RPMI7951 (cell line): ENCODE measurements at regions not wholly inside any gene's neighbourhood (a gene's known extent, or its start where the extent isn't known, plus 50 kb on each side); places are given as distances from the start of the nearest gene placed in this dataset.

Experiments used
- DNase-seq: peaks from one replicate; pipeline ENCODE4 v3.0.0-alpha.2; 2012; ENCODE audit warnings: low read depth

DNA sequence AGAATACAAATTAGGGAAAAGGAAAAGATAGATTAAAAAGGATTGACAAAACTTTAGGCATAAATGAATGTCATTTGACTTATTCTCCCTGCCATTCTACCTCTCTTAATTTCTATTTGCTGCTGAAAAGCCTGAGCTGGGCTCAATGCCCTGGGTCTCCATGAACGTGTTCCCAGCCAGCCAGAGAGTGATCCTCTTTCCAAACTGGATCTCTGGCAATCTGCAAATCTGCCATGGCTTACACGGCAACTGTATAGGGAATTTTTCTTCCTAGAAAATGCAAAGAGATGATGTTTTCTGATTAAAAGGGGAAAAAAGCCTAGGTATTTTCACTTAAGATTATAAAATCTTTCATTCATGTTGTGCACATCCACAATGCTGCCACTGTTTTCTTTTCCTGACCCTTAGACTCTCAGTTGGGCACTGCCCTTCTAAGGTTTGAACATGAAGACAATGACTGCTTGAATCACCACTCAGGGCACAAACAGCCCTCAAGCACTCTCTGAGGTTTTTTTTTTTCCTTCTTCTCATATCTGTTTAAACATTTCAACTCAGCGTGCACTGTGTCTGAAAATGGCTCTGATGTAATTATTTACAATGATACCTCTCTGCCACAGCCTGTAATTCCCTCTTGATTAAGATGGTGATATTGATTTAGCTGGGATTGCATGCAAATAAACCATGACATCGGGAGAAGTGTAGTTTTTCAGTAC lies 60.3 kb downstream of the DACT1 start:
- peak; percentile 69 for DNase-seq

DNA sequence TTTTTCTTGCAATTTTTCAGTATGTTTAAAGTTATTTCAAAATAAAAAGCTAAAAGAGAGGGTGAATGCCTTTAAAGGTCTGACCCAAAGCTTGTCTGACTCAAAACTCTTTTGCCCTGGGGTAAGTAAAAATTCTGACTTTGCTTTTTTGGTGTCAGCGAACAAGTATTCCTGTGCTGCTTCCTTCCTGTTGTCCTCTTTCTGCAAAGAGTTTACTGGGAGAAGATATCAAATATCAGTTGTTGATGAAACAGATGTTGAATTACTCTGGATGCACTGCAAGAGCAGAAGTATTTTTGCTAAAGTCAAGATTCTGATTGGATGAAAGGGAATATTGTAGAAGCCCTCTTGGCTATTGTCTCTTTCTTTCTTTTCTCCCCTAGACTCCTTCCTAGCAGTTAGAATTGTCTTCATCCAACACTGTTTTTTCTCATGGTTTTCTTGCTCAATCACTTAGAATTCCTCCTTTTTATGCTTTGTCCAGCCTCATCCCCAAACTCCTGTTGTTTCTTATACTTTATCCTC lies 62.0 kb downstream of the DACT1 start:
- peak; percentile 75 for DNase-seq

DNA sequence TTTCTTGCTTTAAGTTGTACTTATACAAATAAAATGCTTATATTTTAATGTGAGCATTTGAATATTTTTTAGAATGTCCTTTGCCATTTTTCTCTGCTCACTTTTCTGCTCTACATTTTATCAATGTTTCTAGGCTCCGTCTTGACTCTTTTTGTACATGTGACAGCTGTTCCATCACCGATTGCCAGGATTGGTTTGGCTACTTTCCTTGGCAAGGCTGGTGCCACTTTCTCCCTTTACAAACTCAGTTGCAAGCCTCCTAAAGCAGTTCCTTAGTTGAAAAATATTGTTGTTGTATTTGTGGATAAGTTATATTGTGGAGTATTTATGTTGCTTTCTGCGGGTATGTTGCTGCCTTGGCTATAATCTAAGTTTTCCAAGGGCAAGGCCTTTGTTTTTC lies 63.4 kb downstream of the DACT1 start:
- DNase-seq, result no peak

DNA sequence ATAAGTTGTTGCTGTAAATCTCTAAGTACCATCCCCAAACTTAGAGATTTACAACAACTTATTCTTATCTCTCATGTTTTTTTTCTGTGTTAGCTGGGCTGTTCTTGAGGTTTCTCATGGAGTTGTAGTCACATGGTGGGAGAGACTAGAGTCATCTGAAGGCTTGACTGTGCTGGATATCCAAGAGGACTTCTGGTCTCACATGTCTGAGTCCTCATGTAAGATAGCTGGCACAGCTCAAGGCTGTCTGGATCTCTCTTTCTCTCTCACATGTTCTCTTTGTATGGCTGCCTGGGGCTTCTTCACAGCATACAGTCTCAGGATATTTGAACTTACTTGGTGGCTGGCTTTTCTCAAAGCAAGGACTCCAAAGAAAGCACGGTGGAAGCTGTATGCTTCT lies 63.8 kb downstream of the DACT1 start:
- DNase-seq, result no peak

DNA sequence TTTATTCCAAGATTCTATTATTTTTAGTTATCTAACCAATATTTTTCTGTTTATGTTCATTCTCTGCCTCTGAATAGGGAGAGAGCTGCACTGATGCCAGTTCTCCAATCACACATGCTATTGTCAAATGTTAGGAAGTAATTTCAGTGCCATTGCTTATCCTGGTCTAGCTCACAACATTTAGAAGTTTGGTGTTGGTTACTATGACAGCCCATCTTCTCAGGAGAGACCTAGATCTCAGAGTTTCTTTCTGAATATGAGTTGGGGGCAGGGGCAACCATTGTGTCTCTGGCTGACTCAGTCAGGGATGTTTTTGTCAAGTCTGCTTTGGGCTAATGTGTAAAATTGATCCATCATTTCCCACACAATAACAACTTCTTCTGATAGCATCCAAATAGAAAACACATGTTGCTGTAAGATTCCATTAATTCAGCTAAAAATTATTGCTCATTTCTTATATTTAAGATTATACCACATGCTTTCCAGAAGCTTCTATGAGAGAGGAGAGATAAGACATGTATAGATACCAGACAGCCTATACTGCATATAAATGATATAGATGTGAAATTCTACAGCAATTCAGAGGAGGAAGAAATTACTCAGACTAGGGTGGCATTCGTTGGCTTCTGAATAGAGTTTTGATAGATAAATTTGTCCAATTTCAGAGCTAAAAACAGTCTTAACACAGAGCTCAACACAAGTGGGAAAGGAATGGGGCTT lies 64.8 kb downstream of the DACT1 start:
- no peak for DNase-seq

DNA sequence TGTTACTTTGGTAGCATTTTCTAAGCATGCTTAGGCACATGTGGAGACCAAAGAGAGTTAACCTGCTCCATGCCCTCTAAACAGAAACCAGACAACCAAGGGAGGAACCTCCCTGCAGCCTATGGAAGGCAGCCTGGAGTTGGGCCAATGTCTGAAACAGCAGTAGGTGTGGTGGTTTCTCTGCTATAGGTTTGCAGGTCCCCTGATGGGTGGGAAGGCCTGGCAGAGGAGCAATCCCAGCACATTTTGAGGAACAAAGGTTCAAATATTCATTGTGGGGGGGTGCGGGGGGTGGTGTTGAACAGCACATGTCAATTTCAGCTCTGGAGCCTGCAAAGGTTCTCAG lies 65.4 kb downstream of the DACT1 start:
- DNase-seq, result no peak

DNA sequence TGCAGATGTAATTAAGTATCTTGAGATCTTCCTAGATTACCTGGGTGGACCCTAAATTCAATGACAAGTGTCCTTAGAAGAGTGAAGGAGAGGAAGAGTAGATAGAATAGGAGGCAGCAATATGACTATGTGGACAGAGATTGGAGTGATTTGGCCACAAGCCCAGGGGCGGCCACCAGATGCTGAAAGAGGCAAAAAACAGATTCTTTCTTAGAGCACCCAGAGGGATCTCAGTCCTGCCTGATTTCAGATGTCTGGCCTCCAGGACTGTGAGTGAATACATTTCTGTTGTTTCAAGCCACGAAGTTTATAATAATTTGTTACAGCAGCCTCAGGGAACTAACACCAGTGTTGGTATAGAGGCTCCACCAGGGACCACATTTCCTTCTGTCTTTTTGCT lies 67.3 kb downstream of the DACT1 start:
- peak; percentile 62 for DNase-seq

DNA sequence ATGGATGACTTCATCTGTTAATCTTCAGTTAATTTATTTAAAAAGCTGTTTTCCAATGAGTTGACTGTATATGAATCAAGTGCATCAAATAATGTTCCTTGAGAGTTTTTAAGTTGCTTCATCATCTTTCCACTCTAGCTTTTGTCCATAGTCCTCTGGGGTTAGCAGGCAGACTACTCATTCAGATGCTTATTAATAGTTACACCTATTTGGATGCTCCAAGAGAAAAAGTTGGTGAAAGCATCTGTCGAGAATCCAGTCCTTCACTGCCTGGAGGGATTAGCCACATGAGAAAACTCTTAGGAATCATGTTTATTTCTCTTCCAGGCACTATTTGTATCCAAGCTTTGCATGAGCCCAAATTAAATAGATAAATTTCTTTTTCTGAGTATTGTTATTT lies 70.2 kb downstream of the DACT1 start:
- no peak for DNase-seq

DNA sequence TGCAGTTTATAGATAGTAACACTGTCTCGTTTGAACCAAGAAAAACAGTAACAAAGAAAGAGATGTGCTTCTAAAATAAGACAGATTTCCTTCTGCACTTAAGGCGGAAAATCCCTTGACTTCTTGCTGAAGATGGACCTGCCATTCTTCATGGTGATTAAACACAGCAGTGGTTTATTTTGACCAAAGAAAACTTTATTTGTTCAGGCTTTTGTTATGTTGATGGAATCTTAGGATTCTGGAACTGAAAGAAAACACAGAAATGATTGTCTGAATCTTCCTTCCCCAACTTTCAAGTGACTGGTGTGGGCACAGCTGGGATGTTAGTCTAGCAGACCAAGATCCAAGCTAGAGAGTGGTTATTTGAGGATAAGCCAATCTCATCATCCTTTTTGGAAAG lies 72.2 kb downstream of the DACT1 start:
- DNase-seq, result no peak

DNA sequence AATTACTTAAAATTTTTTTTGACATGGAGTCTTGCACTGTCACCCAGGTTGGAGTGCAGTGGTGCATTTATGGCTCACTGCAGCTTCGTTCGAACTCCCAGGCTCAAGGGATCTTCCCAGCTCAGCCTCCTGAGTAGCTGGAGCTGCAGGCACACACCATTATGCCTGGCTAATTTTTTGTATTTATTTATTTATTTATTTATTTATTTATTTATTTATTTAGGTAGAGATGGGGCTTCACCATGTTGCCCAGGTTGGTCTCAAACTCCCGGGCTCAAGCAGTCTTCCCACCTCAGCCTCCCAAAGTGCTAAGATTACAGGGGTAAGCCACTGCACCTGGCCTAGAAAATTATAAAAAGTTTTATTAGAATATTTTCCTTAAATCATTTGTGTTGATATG lies 73.6 kb downstream of the DACT1 start:
- no peak for DNase-seq

DNA sequence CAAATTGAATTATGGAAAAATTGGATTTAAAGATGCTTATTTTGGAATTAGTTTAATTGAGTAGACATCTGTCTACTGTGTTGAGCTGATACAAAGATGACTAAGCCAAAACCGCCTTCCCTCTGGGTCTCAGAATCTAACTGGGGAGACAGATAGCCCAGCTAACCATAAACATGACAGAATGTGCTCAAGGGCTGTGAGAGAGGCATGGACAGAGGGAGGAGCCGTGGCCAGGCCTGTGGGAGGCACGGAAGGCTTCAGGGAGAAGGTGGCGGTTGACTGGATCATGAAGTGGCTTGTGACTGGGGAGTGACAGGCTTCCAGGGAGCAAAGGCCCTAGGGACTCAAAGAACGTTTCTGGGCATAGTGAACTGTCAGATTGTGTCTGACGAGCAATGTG lies 74.6 kb downstream of the DACT1 start:
- DNase-seq, result peak; percentile 75

DNA sequence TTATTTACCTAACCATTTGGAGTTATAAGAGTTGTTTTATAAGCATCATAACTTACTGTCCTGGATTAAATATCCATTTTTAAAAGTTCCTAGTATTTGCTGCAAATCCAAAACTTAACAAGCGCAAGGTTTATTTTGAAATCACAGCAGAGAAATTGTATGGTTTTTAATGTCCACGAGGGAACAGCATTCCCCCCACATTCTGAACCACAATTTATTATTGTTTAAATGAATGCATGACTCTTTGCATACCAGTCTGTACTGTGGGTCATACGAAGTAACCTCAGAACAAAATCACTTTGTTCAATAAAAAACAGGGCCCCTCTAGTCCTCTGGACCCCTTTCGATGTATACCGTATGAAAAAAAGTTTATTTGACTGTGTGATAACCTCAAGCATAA lies 75.9 kb downstream of the DACT1 start:
- DNase-seq, result no peak

DNA sequence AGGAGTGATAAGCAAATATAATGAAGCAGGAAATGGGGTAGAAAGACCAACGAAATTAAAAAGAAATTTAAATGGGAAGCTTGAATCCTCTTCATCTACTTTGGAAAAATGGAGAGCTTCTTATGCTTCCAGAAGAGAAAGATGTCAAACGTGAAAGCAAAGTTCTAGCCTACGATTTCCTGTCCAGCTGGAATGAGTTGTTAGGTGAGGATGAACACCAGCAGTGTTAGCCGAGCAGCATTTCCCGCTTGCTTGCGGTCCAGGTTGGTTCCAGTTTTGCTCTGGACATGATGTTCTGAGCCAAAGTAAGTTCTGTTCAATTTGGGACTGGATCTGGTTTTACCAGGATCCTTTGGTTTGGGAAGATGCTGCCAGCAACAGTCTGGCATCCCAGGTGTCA lies 78.9 kb downstream of the DACT1 start:
- peak; percentile 50 for DNase-seq

DNA sequence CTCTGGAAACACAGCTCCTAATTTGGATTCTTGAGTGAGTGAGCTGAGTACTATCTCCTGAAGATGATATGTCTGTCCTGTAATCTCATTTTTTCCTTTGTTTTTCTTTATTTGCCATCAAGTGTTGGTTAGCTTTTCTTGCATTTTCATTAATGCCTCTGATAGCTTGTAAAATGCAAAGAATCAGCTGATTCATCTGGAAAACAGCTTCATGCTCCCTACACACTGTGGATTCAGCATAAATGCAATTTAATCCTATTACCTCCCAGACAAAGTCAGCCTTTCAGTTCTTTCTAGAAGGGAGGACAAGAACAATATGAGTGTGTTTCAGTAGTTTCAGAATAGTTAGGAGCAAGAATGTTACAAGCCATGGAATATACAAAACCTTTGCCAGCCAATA lies 79.4 kb downstream of the DACT1 start:
- no peak for DNase-seq

DNA sequence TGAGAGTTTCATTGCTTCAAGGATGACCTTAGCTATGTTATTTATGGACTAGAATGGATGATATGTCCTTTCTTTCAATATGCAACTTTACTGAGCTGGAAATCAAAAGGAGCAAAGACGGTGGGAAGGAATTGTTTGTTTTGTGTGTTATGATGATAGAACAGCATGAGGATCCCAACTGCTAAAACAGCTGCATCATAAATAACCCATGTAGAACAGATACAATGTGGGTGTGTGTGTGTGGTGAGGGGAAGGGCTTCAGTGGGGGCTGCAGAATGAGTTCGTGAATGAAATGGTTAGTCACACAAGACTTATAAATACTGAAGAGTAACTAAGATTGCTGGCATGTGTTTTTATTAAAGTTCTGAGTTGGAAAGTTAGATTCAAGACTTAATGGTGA lies 80.1 kb downstream of the DACT1 start:
- no peak for DNase-seq

DNA sequence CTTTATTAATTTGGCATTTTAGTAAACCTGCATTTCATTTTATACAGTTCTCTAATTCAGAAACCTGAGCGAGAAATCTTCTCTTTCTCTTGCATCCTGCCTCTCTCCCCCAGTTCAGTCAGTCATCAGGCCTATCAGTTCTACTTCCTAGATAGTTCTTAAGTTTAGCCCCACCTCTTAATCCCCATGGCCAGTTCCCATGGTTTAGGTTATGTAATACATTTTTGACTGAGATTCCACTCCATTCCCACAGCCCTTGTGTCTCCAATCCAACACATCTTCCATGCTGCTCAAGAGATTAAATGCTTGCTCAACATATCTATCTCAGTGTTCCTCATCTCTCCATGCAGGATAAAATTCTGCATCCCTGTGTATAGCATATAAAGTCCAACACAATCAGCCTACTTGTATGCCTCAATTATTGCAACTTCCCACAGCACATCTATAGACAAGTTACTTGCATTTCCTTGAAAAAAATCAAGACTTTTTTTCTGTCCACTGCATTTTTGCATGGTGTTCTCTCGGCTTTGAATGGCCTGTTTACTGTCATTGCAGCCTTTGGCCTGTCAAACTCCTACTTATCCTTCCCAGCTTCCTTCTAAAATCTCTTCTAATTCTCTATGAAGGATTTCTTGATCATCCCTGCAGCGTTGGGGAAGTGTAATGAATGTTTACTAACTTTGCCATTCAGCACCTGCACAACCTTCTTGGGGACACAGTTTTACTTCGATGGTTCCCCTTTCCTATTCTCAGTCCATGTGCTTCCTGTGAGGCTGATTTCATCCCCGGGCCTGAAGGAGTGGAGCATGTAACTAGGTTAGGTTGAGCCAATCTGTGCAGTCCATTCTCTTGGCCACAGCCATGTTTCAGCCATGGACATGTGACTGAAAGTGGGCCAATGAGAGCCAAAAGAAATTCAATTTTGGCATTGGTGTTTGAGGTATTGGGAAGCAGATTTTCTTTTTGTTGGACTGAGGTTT lies 80.8 kb downstream of the DACT1 start:
- DNase-seq, result no peak

DNA sequence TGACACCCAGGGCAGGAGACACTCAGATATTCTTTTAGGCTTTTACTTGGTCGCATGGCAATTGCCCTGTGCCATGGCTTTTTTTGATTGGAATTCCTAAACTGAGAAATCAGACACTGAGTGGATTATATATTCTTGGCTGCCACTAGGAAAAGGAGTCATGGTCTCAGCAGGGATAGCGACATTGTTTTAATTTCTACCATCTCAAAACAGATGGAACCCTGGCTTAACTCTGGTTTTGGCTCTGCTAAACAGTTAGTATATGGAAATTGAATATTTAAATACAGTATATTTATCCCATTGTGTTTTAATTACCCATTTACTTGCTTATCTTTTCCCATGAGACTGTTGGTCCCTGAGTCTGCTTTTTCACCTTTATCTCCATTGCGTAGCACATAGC lies 84.0 kb downstream of the DACT1 start:
- DNase-seq, result no peak

DNA sequence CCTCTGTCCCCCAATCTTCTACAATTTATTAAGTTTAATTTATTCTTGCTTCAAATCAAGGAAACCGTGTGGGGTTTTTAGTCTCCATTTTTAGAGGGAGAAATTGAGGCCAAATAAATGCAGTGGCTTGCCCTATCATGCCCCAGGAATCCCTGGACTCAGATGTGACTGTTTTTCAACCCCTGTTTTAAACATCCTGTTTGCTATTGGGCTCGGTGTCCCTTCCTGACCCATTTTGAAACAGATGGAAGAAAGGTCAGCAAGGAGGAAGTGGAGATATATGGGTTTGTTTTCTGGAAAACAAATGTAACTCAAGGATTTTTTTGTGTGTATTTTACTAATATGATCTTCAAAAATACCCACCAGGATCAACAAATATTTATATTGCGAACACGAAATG lies 84.7 kb downstream of the DACT1 start:
- no peak for DNase-seq

DNA sequence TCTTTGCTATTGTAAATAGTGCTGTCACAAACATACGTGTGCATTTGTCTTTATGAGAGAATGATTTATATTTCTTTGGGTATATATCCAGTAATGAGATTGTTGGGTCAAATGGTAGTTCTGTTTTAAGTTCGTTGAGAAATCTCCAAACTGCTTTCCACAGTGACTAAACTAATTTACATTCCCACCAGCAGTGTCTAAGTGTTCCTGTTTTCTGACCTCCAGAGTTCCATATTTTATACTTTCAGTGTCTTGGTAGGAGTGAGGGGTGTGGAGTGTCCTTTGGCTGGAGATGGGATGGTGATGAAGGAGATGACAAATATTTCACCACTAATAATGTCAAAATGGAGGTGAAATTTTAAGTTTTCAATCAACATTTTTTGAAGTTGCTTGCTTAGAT lies 86.4 kb downstream of the DACT1 start:
- no peak for DNase-seq

DNA sequence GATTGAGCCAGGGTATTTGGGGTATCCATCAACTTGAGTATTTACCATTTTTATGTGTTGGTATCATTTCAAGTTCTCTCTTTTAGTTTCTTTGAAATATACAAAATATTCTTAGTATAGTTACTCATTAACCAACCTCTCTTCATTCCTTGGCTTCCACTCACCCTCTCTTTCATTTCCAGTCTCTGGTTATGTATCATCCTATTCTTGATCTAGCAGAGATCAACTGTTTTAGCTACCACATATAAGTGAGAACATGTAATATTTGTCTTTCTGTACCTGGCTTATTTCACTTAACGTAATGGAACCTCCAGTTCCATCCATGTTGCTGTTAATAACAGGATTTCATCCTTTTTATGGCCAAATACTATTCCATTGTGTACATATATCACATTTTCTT lies 86.9 kb downstream of the DACT1 start:
- no peak for DNase-seq

DNA sequence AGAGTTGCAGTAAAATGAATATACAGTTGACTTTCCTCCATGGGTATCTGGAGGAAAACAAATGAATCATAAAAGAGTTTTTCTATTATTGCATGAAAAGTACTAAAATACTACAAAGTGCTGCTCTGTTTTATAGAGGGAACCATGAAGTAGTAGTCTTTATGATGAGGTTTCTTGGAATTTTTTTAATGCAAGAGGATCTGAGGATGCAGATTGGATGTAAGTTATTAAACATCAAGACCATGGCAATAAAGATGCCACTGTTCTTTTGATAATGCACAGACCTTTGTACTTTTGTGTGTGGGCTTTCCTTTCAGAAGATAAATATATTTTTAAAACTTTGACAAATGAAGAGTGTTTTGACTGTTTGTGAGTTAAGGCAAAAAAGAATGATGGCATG lies 87.5 kb downstream of the DACT1 start:
- DNase-seq, result no peak

DNA sequence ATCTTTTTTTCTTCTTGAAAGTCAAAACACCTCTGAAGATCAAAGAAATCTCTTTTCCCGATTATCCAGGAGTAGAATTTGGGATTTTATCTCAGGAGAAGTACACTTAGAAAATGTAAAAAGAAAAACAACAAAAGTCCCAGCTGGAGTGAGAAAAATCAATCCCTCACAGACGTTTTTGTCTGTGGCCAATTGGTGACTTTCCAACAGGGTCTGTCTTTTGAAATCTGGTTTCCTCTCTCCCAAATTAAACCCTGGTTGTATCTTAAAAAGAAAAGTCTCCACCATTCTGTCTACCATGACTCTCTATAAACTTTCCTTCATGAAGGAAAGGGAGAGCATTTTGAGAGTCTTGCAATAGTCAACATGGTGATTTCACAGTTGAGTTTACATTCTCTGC lies 88.1 kb downstream of the DACT1 start:
- DNase-seq, result no peak
